Inflammatory macrophage (primary cell): ENCODE measurements at regions not wholly inside any gene's neighbourhood (a gene's known extent, or its start where the extent isn't known, plus 50 kb on each side); places are given as distances from the start of the nearest gene placed in this dataset.
A peak's percentile ranks its signal among the peaks of the same experiment; 100 is the strongest.

Source experiments
- DNase-seq, 2 donors: peaks; one replicate each; pipeline ENCODE4 v3.0.0-alpha.2; 2020 to 2022

DNA sequence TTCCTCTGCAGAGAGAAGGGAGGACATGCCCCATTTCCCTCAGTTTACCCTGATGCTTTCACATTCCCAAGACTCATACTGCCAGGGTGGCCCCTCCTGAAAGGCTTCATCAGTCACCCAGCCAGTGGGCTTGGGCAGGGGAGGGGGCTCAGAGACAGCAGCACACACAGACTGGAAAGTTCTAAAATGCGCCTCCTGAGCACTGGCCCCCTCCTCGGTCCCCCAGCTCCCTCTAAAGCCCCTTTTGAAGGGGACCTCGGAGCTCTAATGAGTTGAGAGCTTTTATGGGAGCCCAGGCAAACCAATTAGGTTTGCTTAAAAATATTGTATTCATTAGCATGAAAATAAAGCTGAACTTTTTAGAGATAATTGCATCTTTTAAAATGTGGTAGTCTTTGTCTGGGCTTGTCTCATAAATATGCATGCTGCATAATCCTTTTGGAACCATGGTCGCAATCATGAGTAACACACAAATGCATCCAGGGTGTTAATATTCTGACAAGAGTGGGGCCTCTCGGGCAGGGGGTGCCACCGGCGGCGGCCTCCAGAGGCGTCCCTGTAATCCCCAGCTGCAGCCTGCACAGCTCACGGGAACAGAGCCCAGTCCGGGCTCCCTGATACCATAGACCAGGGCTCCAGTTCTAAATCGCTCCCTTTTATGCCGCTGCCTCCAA, 78.5 kb downstream of the RPLP1 start:
- DNase-seq: no peak

DNA sequence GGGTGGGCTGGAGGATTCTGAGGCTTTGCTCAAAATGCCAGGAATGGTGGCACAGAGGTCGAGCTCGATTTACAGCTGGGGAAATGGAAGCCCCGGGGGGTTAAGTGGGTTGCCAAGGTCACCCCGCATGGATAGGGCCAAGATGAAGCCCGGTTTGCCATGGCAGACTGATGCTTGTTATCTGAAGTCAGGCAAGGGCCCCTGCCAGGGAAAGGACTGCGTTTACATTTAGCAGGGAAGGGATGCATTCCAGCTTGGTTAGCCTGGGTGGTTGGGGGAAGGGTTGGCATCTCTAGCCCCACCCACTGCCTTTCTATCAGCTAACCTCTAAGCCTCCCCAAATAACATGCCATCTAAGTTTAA, 79.0 kb downstream of the RPLP1 start:
- no peak for DNase-seq

DNA sequence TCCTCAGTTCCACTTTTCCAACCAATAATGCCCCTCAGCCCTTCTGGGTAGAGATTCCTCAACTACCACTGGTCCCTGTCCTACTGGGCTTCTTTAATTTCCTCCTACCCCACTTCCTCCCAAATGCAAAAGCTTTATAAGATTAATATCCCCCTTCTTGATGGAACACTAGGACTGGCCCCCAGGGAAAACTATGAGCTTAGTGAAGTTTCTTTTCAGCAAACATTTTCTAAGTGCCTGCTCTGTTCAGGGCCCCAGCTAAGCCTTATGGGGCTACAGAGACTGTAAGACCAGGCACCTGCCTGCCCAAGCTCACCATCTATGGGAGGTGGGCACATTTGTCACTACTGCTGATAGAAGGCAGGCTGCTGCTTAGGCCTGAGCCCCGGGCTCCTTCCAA, 79.4 kb downstream of the RPLP1 start:
- DNase-seq: no peak

DNA sequence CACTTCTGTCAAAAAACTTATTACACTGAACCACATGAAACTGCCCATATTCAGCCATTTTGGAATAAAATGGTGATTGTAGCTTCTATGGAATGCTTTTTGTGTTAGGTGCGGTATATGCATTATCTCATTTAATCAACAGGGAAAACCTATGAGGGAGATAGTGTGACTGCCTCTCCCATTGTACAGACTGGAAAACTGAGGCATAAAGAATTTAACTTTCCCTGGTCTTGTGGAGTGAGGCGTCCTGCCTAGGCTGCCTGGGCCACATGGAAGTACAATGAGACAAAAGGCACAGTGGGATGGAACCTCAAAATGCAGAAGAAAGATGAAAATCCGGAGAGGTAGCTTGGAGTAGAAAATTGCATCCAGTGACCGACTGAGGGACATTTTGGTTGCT, 80.2 kb downstream of the RPLP1 start:
- DNase-seq: no peak

DNA sequence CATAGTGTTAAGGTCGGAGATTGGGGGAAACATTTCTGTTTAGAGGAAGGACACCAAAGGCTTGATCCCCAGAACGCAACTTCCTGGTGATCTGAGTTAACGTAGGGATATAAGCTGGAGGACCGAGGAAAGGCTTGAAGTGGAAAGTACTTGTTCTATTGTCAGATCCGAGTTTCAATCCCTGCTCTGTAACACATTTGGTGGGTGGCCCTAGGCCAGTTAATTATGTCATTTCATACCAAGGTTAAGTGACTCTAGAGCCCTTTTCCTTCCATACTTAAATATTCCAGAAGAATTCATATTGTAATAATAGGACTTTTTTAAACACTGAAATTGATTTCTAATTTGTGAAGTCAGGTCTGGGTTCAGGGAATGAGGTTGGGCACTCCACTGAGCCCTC, 80.9 kb downstream of the RPLP1 start:
- no peak for DNase-seq

DNA sequence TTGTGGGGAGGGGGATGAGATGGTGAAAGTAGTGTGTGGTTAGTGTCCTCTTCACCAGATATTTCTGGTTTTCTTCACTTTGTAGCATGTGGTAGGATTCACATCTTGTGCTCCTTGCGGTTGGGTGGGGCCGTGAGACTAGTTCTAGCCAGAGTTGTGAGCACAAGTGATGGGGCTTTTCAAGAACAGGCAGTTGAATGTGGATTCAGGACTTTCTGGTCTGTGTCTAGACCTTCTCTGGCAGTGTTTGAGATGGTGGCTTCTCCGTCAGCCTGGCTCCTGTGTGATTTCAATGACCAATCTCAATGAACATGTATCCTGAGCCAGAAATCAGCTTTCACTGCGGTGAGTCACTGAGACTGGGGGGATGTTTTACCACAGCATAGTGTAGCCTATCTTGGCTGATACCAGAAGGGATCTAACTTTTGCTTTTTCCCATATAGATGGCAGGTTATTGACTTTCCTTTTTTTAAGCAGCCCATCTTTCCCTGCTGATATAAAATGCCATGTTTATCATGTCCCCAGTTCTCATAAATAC, 82.6 kb downstream of the RPLP1 start:
- no peak for DNase-seq

DNA sequence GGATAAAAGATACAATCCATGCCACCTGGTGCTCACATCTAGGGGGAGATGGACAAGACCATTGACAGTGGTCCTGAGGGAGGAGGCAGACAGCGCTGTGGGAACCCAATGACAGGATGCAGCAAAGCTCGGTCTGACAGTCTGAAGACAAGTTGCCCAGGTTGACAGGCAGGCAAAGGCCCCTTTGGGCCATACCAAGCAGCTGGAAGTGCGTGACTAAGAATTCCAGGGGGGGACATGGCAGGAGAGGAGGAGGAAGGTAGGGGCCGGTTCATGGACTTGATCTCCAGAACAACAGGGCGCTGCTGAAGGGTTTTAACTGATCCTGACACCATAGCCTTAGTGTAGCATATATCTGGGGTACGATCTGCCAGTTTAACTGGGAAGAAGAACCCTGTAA, 83.4 kb downstream of the RPLP1 start:
- no peak for DNase-seq

DNA sequence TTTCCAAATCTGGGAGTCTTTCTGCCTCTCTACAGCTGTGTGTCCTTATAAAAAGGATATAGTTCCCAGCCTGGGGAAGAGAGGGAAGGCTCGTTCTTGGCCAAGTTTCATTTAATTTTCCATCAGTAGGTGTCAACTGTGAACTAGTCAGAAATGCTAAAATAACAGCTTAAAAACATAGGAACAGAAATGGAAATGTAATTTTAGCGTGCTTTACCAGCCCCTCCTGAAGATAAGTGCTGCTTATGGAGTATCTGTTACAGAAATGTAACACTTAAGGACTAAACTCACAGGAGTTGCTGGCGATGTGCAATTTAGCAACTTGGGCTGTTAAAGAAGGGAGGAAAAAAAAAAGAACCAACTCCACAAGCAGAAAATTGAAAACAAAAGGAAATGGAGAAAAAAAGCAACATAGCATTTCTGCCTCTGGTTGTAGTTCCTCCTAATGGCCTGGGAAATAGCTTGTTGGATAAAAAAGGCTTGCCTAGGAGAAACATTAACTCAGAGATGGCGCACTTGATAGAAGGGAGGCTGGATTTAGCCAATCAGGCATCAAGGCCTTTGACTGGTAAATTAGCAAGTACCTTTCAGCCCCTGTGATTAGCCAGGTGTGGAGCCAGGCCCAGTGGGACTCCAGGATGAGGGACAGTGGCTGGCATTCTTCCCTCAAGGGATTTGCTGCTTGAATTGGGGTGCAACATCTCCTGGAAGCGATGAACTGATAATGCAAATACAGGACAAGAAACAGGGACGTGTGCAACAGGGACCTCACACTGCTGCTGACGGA, 84.3 kb downstream of the RPLP1 start:
- no peak for DNase-seq

DNA sequence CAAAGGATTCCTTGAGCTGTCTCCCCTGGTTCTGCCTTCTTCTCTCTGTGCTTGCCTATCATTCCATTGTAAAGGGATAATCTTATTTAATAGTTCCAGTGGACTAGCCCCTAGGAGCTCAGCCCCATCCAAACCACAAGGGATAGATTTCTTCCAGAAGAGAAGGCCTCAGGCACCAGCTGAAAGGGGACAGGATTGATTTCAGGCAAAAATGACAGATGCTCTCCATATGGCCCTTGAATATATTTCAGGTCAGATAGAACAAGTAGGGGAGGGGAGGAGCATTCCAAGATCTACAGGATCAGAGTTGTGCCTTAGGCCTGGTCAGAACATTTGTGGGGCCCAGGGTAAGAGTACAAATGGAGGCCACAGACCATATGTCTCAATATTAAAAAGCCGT, 85.3 kb downstream of the RPLP1 start:
- DNase-seq: no peak

DNA sequence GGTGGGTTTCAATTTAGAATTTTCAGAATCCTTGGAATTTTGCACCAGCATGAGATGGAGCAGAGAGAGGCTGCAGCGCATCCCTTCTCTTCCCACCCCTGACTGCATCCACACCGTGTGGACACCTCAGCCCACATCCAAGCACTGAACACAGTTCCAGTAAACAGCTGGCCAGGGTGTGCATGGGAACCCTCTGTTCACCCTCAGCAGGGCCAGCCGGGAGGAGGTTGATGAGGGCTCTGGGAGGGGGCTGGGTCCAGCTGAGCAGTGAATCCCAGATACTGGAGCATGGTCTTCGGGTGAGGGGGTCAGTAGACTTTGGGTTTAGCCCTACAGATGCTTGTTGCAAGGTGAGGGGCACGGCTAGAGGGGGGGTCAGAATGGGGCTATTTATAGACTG, 85.8 kb downstream of the RPLP1 start:
- DNase-seq: no peak

DNA sequence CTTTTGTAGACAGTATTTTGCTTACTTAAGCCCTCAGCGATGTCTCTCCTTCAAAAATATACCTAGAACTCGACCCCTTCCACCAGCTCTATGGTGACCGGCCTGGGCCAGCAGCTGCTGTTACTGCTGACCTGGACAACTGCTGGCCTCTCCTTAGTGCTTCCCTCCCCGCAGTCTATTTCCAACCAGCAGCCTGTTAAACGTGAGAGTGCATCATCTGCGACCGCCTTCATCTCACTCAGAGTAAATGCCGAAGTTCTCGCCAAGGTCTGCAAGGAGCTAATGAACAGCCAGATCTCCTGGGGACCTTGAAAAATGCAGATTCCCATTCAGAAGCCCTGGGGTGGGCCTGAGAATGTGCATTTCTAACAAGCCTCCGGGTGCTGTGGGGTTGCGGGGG, 86.7 kb downstream of the RPLP1 start:
- no peak for DNase-seq

DNA sequence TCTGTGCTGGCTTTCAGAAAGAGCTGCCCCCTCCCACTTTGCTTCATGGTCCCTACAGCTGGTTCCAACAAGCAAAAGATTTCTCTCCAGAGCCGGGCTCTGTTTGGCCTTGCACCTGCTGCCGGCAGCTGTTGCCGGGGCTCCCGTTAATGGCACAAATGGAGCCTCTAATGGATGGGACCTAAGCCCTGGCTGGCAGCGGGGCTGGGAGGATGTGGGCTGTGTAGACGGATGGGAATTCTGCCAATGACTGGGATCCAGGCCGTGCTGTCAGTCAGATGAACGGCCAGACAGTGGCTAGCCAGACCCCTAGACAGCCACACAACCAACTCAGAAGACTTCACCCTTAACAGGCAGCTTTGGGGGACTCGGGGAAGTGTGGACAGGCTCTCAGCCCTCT, 88.0 kb downstream of the RPLP1 start:
- no peak for DNase-seq

DNA sequence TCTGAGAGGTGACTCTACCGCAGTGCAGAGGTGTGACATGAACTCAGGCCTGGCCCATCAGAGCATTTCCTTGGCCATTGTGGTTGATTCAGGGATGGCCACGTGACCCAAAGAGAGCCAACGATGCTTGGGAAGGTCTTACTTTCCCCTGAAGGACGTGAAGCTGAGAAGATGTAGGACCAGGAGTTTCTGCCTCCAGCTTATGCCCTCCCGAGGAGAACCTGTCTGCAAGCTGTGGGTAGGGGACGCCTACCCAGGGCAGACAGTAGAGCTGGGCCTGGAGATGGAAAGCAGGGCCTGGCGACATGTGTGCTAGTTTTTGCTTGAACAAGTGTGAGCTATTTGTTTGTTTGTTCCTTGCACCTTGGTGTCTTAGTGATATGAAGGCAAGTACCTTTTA, 89.4 kb downstream of the RPLP1 start:
- DNase-seq: no peak

DNA sequence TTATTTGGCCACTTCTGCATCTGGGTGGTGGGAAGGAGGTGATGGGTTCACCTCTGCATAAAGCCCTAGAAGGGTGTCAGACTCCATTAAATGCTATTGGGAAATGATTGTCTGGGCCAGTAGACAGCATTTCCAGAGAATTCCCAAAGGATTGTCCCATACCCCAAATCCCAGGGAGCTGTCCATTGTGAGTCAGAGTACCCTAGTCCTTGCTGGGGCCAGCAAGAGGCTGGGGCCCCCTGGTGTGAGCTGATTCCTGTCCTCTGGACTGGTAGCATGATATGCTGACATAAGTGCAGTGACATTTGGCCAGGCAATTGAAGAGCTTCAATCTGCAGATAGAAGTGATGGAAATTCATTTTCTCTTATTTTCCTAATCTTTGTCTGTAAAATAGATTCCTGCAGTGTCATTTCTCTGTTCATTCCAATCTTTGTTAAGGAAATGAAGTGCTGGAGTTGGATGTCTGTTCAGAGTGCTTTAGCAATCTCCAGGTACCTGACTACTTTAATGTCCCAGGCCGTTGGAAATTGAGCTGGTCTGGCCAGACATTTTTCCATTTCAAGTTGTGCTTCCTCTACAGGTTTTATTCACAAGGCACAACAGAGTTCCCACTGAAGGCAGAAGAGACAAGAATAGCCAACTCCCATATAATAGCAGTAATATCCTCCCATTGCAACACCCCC, 91.2 kb downstream of the RPLP1 start:
- no peak for DNase-seq

DNA sequence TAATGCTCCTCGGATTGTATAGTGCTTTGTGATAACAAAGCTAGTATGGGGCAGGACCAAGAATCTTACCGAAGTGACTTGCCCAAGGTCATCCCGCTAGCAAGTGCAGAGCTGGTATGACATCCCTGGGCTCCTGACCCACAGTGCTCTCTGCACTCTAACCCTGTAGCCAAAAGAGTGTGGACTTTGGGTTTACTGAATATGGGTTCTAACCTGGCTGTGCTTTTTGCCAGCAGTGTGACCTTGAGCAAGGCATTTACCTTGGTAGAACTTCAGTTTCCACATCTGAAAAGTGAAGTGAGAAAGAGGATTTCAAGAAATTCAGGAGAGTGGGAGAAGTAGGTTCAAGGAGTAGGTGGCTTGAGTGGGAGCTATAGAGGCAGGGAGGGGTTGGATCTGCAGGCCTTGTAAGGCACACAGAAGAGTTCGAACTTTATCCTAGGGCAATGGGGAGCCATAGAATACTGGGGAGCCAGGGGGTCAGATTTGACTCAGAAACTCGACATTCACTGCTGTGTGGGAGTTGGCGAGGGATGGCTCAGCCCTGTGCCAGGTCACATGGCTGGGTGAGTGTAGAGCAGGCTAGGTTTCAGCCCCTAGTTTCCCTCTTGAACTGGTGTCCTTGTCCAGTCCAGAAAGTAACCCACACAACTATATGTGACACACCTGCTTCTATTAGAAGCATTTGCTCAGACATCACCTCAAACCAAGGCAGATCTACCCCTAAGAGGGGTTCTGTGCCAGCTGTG, 91.9 kb downstream of the RPLP1 start:
- no peak for DNase-seq

DNA sequence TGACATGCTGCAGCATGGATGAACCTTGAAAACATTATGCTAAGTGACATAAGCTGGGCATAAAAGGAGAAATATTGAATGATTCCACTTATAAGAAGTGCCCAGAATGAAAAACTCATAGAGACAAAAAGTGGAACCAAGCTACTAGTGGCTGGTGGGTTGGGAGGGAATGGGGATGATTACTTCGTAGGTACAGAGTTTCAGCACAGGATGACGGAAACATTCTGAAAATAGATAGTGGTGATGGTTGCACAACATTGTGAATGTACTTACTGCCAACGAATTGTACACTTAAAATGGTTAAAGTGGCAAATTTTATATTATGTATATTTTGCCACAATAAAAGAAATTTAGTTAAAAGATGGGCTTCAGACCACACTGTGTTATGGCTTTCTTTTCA, 93.6 kb downstream of the RPLP1 start:
- peak; percentile 20 to 48 for DNase-seq

DNA sequence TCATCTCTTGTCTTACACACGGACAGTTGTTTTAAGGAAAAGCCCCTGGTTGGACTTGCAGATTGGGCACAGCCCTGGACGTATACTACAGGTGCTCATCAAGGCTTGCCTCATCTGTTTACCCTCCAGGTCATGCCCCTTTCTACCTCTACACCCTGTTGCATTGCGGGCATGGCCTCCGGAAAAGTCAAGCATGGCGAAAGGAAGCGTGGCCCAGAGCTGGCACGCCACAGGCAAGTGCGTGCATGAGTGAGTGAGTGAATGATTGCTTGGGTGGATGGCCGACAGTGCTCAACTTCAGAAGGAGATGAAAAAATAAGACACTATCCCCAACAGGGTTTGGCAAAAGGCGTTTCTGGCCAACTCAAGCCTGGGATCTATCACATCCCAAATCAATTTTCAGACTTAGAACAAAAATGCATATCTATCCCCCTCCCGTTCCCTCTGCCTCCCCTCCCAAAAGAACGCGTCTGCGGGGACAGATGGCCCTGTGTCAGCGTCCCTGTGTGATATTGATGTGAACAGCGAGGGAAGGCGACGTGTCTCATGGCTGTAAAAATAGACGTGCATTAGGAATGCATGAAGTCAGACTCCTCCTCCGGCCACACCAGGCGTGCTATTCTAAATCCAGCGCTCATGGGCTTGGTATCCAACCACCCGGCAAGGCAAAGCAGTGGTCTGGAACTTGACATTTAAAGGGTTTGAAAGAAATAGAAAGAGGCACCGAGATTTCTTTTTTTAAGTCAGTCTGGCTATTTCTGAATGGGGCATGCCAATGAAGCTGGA, 96.0 kb downstream of the RPLP1 start:
- no peak for DNase-seq

DNA sequence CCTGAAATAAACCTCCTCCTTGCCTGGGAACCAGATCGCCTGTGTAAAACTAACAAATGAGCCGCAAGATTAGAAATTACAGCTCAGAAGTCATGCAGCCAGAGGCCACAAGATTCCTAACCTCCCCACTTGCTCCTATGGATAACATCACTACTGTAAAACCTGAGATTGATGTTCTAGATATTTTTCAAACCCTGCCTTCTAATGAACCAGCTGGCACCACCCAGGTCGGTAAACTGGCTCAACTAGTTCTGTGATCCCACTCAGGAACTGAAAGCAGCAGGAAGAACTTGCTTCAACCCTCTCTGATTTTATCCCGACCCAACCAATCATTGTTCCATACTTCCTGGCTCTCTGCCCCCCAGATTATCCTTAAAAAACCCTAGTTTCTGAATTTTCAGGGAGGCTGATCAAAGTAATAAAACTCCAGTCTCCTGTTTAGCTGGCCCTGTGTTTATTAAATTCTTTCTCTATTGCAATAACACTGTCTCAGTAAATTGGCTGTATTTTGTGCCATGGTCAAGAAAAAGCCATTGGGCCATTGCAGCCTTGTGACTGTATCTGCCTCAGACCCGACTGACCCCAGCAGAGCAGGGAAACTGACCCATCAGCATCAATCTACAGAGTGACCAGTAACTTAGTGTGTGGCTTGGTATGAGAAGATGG, 98.9 kb downstream of the RPLP1 start:
- DNase-seq: no peak

DNA sequence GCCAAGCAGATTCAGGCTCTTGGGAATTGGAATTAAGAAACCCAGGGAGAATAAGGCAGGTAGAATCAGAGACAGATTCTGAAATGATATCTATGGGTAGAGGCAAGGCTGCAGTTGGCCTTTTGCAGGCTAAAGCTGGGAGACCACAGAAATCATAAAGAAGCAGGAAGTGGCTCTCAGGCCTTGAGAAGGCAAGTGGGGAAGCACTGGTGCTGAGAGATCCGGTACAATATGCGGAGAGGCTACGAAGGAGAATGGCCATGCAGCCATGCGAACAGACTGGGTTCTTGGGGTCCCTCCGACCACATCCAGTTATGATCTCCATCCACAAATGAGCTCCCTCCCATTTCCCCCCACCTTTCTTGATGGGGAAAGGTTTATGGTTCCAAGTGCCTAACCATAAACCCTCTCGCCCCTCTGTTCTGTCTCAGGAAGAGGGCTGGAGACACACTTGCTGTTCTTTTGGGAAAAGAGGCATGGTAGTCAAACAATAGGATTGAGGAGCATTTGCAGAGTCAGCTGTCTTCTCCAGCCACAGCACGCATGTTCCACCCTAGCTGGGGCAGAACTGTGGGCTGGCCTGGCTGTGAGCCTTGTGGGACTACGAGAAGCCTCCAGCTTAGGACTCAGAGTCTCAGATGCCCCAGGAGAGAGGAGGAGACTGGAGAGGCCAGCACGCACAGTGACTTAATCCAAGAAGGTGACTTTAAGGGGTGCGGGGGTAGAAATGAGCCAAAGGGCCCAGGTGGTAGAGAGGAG, 99.6 kb downstream of the RPLP1 start:
- no peak for DNase-seq

DNA sequence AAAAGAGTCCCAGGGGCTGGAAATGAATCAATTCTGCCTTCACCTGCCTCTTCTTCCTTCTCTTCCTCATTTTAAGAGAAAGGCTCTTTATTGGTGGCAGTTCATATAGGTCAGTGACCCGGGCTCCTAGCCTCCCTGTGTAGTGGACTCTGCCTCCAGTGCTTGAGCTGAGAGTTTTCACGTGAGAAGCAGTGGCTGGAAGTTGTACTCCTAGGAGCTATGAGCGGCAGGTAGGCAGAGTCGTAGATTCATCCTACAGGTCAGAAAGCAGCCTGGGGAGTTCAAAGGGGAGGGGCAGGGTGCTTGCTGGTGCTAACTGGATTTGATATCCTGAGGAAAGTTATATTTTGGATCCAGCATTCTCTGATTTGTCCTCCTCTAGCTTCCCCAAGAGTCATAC, 101.1 kb downstream of the RPLP1 start:
- no peak for DNase-seq
